Stimulated activated naive B cell treated with anti-CD40 and anti-IgM and Interleukin-4, amounts not matched to agents 10 μg/mL and 1 μg/mL and 100 μg/mL, for 72 hours (primary cell): ENCODE measurements at regions not wholly inside any gene's neighbourhood (a gene's known extent, or its start where the extent isn't known, plus 50 kb on each side); places are given as distances from the start of the nearest gene placed in this dataset.

Experiments
- ATAC-seq, 2 donors: fragments of 150-1000 bp; cut with Tn5 transposase; replicated peaks; 2 replicates each; pipeline ENCODE4 v1.10.0; 2021; ENCODE audit warnings: moderate library complexity in 1 of 2
- DNase-seq: peaks from one replicate; pipeline ENCODE4 v3.0.0; 2021
- H3K27ac Mint-ChIP-seq: one replicate; pipeline ENCODE4 v1.8.0; 2022; ENCODE audit warnings: mild to moderate bottlenecking, mixed read lengths
- H3K27me3 Mint-ChIP-seq, 2 donors: one replicate each; pipeline ENCODE4 v1.8.0; 2022; ENCODE audit warnings: mixed read lengths in 2 of 2
- H3K36me3 Mint-ChIP-seq, 2 donors: one replicate each; pipeline ENCODE4 v1.8.0; 2022; ENCODE audit warnings: mixed read lengths in 2 of 2, mild to moderate bottlenecking in 1 of 2
- H3K4me1 Mint-ChIP-seq, 2 donors: one replicate each; pipeline ENCODE4 v1.8.0; 2022; ENCODE audit warnings: mixed read lengths in 2 of 2, mild to moderate bottlenecking in 1 of 2
- H3K4me3 Mint-ChIP-seq, 2 donors: one replicate each; pipeline ENCODE4 v1.8.0; 2022; ENCODE audit warnings: mild to moderate bottlenecking in 2 of 2, mixed read lengths in 2 of 2, moderate library complexity in 1 of 2
- H3K9me3 Mint-ChIP-seq, 2 donors: one replicate each; pipeline ENCODE4 v1.8.0; 2022; ENCODE audit warnings: mixed read lengths in 2 of 2, mild to moderate bottlenecking in 1 of 2

GRCh38 chr3:40841570-40842109, 316.9 kb downstream of the ZNF621 start:
- Mint-ChIP-seq H3K27me3 (peaks cover 8 to 13% of the 10 kb centered on the region in 2 donors), H3K36me3 (peaks cover 3 to 7% of the 10 kb centered on the region in 2 donors), H3K4me3 (no peak overlapping the region), H3K27ac (no peak overlapping the region), H3K4me1 (no peaks in the 10 kb centered on the region), H3K9me3 (peaks cover 3 to 9% of the 10 kb centered on the region in 2 donors)
- DNase-seq (no peak), ATAC-seq (no peak)

- ATAC-seq, result no peak
- peaks cover 8 to 13% of the 10 kb centered on the region in 2 donors for H3K27me3 Mint-ChIP-seq
- no peaks in the 10 kb centered on the region for H3K4me1 Mint-ChIP-seq
- H3K9me3 Mint-ChIP-seq, result peaks cover 3 to 9% of the 10 kb centered on the region in 2 donors
- peaks cover 3 to 7% of the 10 kb centered on the region in 2 donors for H3K36me3 Mint-ChIP-seq
- no peak overlapping the region for H3K4me3 Mint-ChIP-seq
- DNase-seq, result no peak
- no peak overlapping the region for H3K27ac Mint-ChIP-seq
Measured at GRCh38 chr3:40842714-40843113, 318.0 kb downstream of the ZNF621 start.

GRCh38 chr3:40843208-40843624, 318.5 kb downstream of the ZNF621 start:
- H3K9me3 Mint-ChIP-seq, result peaks cover 3 to 9% of the 10 kb centered on the region in 2 donors
- peaks cover 3 to 7% of the 10 kb centered on the region in 2 donors for H3K36me3 Mint-ChIP-seq
- H3K27ac Mint-ChIP-seq, result no peak overlapping the region
- H3K27me3 Mint-ChIP-seq, result peaks cover 8 to 13% of the 10 kb centered on the region in 2 donors
- DNase-seq, result no peak
- no peaks in the 10 kb centered on the region for H3K4me1 Mint-ChIP-seq
- no peak overlapping the region for H3K4me3 Mint-ChIP-seq
- no peak for ATAC-seq

GRCh38 chr3:40843851-40844548, 319.2 kb downstream of the ZNF621 start:
- H3K36me3 Mint-ChIP-seq, result peaks cover 3 to 7% of the 10 kb centered on the region in 2 donors
- DNase-seq, result no peak
- ATAC-seq, result no peak
- H3K27me3 Mint-ChIP-seq, result peaks cover 8 to 13% of the 10 kb centered on the region in 2 donors
- no peak overlapping the region for H3K4me3 Mint-ChIP-seq
- H3K27ac Mint-ChIP-seq, result no peak overlapping the region
- H3K4me1 Mint-ChIP-seq, result no peaks in the 10 kb centered on the region
- peaks cover 3 to 9% of the 10 kb centered on the region in 2 donors for H3K9me3 Mint-ChIP-seq

GRCh38 chr3:40844896-40845295, 320.1 kb downstream of the ZNF621 start:
- Mint-ChIP-seq H3K27me3 (peaks cover 8 to 13% of the 10 kb centered on the region in 2 donors), H3K9me3 (peaks cover 3 to 9% of the 10 kb centered on the region in 2 donors), H3K36me3 (peaks cover 3 to 7% of the 10 kb centered on the region in 2 donors), H3K4me1 (no peaks in the 10 kb centered on the region), H3K27ac (no peak overlapping the region), H3K4me3 (no peak overlapping the region)
- no peak for ATAC-seq
- DNase-seq, result no peak

- H3K27ac Mint-ChIP-seq, result no peak overlapping the region
- H3K36me3 Mint-ChIP-seq, result peaks cover 3 to 7% of the 10 kb centered on the region in 2 donors
- peaks cover 3 to 9% of the 10 kb centered on the region in 2 donors for H3K9me3 Mint-ChIP-seq
- ATAC-seq (no peak), DNase-seq (no peak)
- H3K4me1 Mint-ChIP-seq, result peaks cover 0 to 2% of the 10 kb centered on the region in 2 donors
- no peak overlapping the region for H3K4me3 Mint-ChIP-seq
- peaks cover 8 to 13% of the 10 kb centered on the region in 2 donors for H3K27me3 Mint-ChIP-seq
Measured at GRCh38 chr3:40845447-40845846, 320.7 kb downstream of the ZNF621 start.

- ATAC-seq, result no peak
- H3K4me1 Mint-ChIP-seq, result peaks cover 0 to 2% of the 10 kb centered on the region in 2 donors
Measured at GRCh38 chr3:40845916-40846315, 321.2 kb downstream of the ZNF621 start.

GRCh38 chr3:40846451-40846850, 321.7 kb downstream of the ZNF621 start:
- Mint-ChIP-seq H3K27me3 (peaks cover 8 to 13% of the 10 kb centered on the region in 2 donors), H3K36me3 (peaks cover 3 to 7% of the 10 kb centered on the region in 2 donors), H3K4me1 (peaks cover 0 to 2% of the 10 kb centered on the region in 2 donors), H3K9me3 (peaks cover 3 to 9% of the 10 kb centered on the region in 2 donors), H3K27ac (no peak overlapping the region), H3K4me3 (no peak overlapping the region)
- ATAC-seq (no peak), DNase-seq (no peak)

More at GRCh38 chr3:40845916-40846315, 321.2 kb downstream of the ZNF621 start:
- peaks cover 8 to 13% of the 10 kb centered on the region in 2 donors for H3K27me3 Mint-ChIP-seq
- H3K4me3 Mint-ChIP-seq, result no peak overlapping the region
- H3K27ac Mint-ChIP-seq, result no peak overlapping the region
- H3K36me3 Mint-ChIP-seq, result peaks cover 3 to 7% of the 10 kb centered on the region in 2 donors
- no peak for DNase-seq
- peaks cover 3 to 9% of the 10 kb centered on the region in 2 donors for H3K9me3 Mint-ChIP-seq

- peaks cover 3 to 7% of the 10 kb centered on the region in 2 donors for H3K36me3 Mint-ChIP-seq
- no peak for DNase-seq
- H3K27ac Mint-ChIP-seq, result no peak overlapping the region
Measured at GRCh38 chr3:40847551-40847992, 322.8 kb downstream of the ZNF621 start.

GRCh38 chr3:40848421-40848820, 323.7 kb downstream of the ZNF621 start:
- Mint-ChIP-seq H3K27ac (no peak overlapping the region), H3K36me3 (peaks cover 3 to 7% of the 10 kb centered on the region in 2 donors), H3K4me3 (no peak overlapping the region), H3K4me1 (peaks cover 0 to 2% of the 10 kb centered on the region in 2 donors), H3K27me3 (peaks cover 8 to 13% of the 10 kb centered on the region in 2 donors), H3K9me3 (peaks cover 3 to 9% of the 10 kb centered on the region in 2 donors)
- DNase-seq, result no peak
- no peak for ATAC-seq

More at GRCh38 chr3:40847551-40847992, 322.8 kb downstream of the ZNF621 start:
- peaks cover 3 to 9% of the 10 kb centered on the region in 2 donors for H3K9me3 Mint-ChIP-seq
- ATAC-seq, result no peak
- no peak overlapping the region for H3K4me3 Mint-ChIP-seq
- H3K27me3 Mint-ChIP-seq, result peaks cover 8 to 13% of the 10 kb centered on the region in 2 donors
- peaks cover 0 to 2% of the 10 kb centered on the region in 2 donors for H3K4me1 Mint-ChIP-seq

- DNase-seq (no peak), ATAC-seq (no peak)
- Mint-ChIP-seq H3K9me3 (peaks cover 1 to 2% of the 10 kb centered on the region in 2 donors), H3K4me1 (peaks cover 0 to 2% of the 10 kb centered on the region in 2 donors), H3K27me3 (peaks cover 2 to 8% of the 10 kb centered on the region in 2 donors), H3K27ac (no peak overlapping the region), H3K4me3 (no peak overlapping the region), H3K36me3 (peaks cover 1 to 2% of the 10 kb centered on the region in 2 donors)
Measured at GRCh38 chr3:40850861-40851260, 326.1 kb downstream of the ZNF621 start.

GRCh38 chr3:40851836-40852235, 327.1 kb downstream of the ZNF621 start:
- ATAC-seq (no peak), DNase-seq (no peak)
- H3K9me3 Mint-ChIP-seq, result no peaks in the 10 kb centered on the region
- no peaks in the 10 kb centered on the region for H3K27me3 Mint-ChIP-seq
- H3K4me3 Mint-ChIP-seq, result no peak overlapping the region
- no peak overlapping the region for H3K27ac Mint-ChIP-seq
- no peaks in the 10 kb centered on the region for H3K36me3 Mint-ChIP-seq
- H3K4me1 Mint-ChIP-seq, result peaks cover 0 to 2% of the 10 kb centered on the region in 2 donors

GRCh38 chr3:40852712-40853111, 328.0 kb downstream of the ZNF621 start:
- Mint-ChIP-seq H3K9me3 (no peaks in the 10 kb centered on the region), H3K36me3 (no peaks in the 10 kb centered on the region), H3K27ac (no peak overlapping the region), H3K27me3 (peaks cover 0 to 3% of the 10 kb centered on the region in 2 donors), H3K4me3 (no peak overlapping the region), H3K4me1 (peaks cover 0 to 2% of the 10 kb centered on the region in 2 donors)
- DNase-seq (no peak), ATAC-seq (no peak)

- ATAC-seq (no peak), DNase-seq (no peak)
- H3K27ac Mint-ChIP-seq, result no peak overlapping the region
- H3K27me3 Mint-ChIP-seq, result peaks cover 0 to 6% of the 10 kb centered on the region in 2 donors
- no peak overlapping the region for H3K4me3 Mint-ChIP-seq
- H3K9me3 Mint-ChIP-seq, result no peaks in the 10 kb centered on the region
- H3K4me1 Mint-ChIP-seq, result peaks cover 0 to 2% of the 10 kb centered on the region in 2 donors
- no peaks in the 10 kb centered on the region for H3K36me3 Mint-ChIP-seq
Measured at GRCh38 chr3:40853474-40853873, 328.7 kb downstream of the ZNF621 start.

- Mint-ChIP-seq H3K4me3 (no peak overlapping the region), H3K27ac (no peak overlapping the region), H3K9me3 (no peaks in the 10 kb centered on the region), H3K4me1 (no peaks in the 10 kb centered on the region), H3K36me3 (no peaks in the 10 kb centered on the region), H3K27me3 (peaks cover 0 to 6% of the 10 kb centered on the region in 2 donors)
- DNase-seq, result no peak
- ATAC-seq, result no peak
Measured at GRCh38 chr3:40855871-40856270, 331.1 kb downstream of the ZNF621 start.
